ENCODE measurements at regions not wholly inside any gene's neighbourhood (a gene's known extent, or its start where the extent isn't known, plus 50 kb on each side); places are given as distances from the start of the nearest gene placed in this dataset.

DNA sequence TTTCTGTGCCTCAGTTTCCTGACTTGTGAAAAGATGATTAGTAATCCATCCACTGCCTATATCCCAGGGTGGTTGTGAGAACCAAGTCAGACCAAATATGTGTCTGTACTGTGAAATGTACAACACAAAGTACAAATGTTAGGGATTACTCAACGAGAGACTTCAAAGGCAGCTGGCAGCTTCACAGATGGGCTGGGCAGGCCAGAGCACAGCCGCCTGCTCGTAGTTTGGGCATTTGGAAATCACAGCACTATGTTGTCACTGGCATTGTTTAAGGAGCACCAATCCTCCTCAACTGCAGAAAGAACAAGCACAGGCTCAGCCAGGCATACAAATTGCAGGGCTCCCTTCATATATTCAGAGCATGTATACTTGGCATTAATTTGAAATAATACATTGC lies 64.5 kb upstream of the C10orf90 start:
- no peak overlapping the region for H3K4me2 ChIP-seq (ENCODE audit: insufficient read depth, low read length)
- CTCF ChIA-PET, result no interaction called here
- no peak overlapping the region for H2AFZ ChIP-seq (ENCODE audit: low read depth, low read length)
- H3K4me3 ChIP-seq (replicated peaks in 1 of 3; ENCODE audit: insufficient read depth in 1 of 3, low read depth in 1 of 3, low read length in 3 of 3), result no peak overlapping the region
- no peaks in the 10 kb centered on the region for H3K4me1 ChIP-seq (ENCODE audit: control insufficient read depth, extremely low read depth, insufficient read depth, low read length)
- FAIRE-seq (no peak), DNase-seq (ENCODE audit: low read depth, low spot score) (no peak)
- H3K9ac ChIP-seq (replicated peaks; ENCODE audit: extremely low read depth, insufficient read depth, low read length), result no peak overlapping the region
- no peaks in the 10 kb centered on the region for H3K36me3 ChIP-seq (ENCODE audit: control insufficient read depth in 2 of 2, extremely low read depth in 1 of 2, insufficient read depth in 2 of 2, low read length in 2 of 2)
- POLR2A ChIA-PET, result no interaction called here
- TF ChIP-seq, protein P1, sequence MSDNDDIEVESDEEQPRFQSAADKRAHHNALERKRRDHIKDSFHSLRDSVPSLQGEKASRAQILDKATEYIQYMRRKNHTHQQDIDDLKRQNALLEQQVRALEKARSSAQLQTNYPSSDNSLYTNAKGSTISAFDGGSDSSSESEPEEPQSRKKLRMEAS (IDR thresholded peaks at IDR 0.05; ENCODE audit: insufficient read depth, insufficient read length), result no peak
- no peak for TF ChIP-seq MYC (IDR thresholded peaks at IDR 0.05; ENCODE audit: low read depth, low read length)
- TF ChIP-seq, protein P2, sequence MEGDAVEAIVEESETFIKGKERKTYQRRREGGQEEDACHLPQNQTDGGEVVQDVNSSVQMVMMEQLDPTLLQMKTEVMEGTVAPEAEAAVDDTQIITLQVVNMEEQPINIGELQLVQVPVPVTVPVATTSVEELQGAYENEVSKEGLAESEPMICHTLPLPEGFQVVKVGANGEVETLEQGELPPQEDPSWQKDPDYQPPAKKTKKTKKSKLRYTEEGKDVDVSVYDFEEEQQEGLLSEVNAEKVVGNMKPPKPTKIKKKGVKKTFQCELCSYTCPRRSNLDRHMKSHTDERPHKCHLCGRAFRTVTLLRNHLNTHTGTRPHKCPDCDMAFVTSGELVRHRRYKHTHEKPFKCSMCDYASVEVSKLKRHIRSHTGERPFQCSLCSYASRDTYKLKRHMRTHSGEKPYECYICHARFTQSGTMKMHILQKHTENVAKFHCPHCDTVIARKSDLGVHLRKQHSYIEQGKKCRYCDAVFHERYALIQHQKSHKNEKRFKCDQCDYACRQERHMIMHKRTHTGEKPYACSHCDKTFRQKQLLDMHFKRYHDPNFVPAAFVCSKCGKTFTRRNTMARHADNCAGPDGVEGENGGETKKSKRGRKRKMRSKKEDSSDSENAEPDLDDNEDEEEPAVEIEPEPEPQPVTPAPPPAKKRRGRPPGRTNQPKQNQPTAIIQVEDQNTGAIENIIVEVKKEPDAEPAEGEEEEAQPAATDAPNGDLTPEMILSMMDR (IDR thresholded peaks at IDR 0.05; ENCODE audit: extremely low read depth in 1 of 2, insufficient read depth in 1 of 2, low read depth in 1 of 2, low read length in 2 of 2), result no peak
- TF ChIP-seq FOS (IDR thresholded peaks at IDR 0.05; ENCODE audit: borderline replicate concordance, insufficient read depth, low read length), result no peak
- TF ChIP-seq EZH2 (IDR thresholded peaks at IDR 0.05; ENCODE audit: borderline replicate concordance, low read depth, low read length, severe bottlenecking), result no peak
- no peak for TF ChIP-seq POLR2AphosphoS5 (IDR thresholded peaks at IDR 0.05; ENCODE audit: insufficient read depth, low read depth, low read length)
- no peak for TF ChIP-seq GATA2 (IDR thresholded peaks at IDR 0.05; ENCODE audit: insufficient read depth, insufficient read length, low read depth, low read length)
- no peak for TF ChIP-seq POLR2A (IDR thresholded peaks at IDR 0.05; ENCODE audit: low read depth, low read length)
- TF ChIP-seq JUN (IDR thresholded peaks at IDR 0.05; ENCODE audit: borderline replicate concordance, insufficient read depth, insufficient read length, low read depth), result no peak
- no peak overlapping the region for H3K27ac ChIP-seq (ENCODE audit: insufficient read depth, low read depth, low read length)
- dilution Hi-C loops (cut with MboI; ENCODE audit: extremely low pct_ligation_motif_present, low sequenced_read_pairs) (no loop called here), intact Hi-C loops (cut with micrococcal nuclease) (no loop called here)
- BruUV-seq (replicated peaks), result no TSS peak
- H3K9me1 ChIP-seq (replicated peaks; ENCODE audit: control insufficient read depth, extremely low read depth, insufficient read depth, low read length), result no peaks in the 10 kb centered on the region
- H3K79me2 ChIP-seq (ENCODE audit: control insufficient read depth, insufficient read depth, low read length), result no peaks in the 10 kb centered on the region
- H4K20me1 ChIP-seq (replicated peaks; ENCODE audit: control insufficient read depth, extremely low read depth, insufficient read depth, low read length), result no peaks in the 10 kb centered on the region
- H3K9me3 ChIP-seq (replicated peaks; ENCODE audit: control insufficient read depth, insufficient read depth, low read length), result no peaks in the 10 kb centered on the region
- H3K27me3 ChIP-seq (ENCODE audit: control insufficient read depth in 2 of 2, insufficient read depth in 2 of 2, low read length in 2 of 2), result no peaks in the 10 kb centered on the region

All from endothelial cell of umbilical vein (primary cell).